ENCODE measurements at regions not wholly inside any gene's neighbourhood (a gene's known extent, or its start where the extent isn't known, plus 50 kb on each side); places are given as distances from the start of the nearest gene placed in this dataset.

- TF ChIP-seq CTCF (conservative IDR thresholded peaks at IDR 0.05; ENCODE audit: low read depth, low read length) (no peak), EZH2phosphoT487 (IDR thresholded peaks at IDR 0.05; ENCODE audit: borderline replicate concordance, low read length) (no peak)
Measured at GRCh38 chr13:91139232-91139631, 208.3 kb upstream of the MIR17HG start.
